ENCODE measurements at regions not wholly inside any gene's neighbourhood (a gene's known extent, or its start where the extent isn't known, plus 50 kb on each side); places are given as distances from the start of the nearest gene placed in this dataset.
"Not testable (repeated sequence)": the region's sequence is repeated elsewhere in the genome, so short reads cannot be mapped to it uniquely, and the experiment has no call there.

- no peak for DNase-seq (ENCODE audit: low spot score)
Measured at GRCh38 chr2:20499387-20499786, 52.5 kb downstream of the RHOB start.

GRCh38 chr2:20501974-20502373, 55.1 kb downstream of the RHOB start:
- no peak for DNase-seq (ENCODE audit: low spot score)

DNA sequence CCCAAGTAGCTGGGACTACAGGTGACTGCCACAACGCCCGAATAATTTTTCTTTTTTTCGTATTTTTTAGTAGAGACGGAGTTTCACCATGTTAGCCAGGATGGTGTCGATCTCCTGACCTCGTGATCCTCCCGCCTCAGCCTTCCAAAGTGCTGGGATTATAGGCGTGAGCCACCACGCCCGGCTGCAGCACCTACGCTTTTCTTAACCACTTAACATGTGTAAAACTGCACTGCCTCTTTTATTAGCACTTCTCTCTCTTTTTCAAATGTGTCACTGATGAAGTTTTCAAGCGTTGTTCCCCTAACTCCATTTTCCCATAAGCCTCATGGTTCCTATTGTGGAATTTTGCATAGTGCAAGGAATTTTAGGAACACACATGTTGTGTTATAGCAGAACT, 55.6 kb downstream of the RHOB start:
- not testable (repeated sequence) for DNase-seq (ENCODE audit: low spot score)

- DNase-seq (ENCODE audit: low spot score): no peak
Measured at GRCh38 chr2:20504174-20504573, 57.3 kb downstream of the RHOB start.

DNA sequence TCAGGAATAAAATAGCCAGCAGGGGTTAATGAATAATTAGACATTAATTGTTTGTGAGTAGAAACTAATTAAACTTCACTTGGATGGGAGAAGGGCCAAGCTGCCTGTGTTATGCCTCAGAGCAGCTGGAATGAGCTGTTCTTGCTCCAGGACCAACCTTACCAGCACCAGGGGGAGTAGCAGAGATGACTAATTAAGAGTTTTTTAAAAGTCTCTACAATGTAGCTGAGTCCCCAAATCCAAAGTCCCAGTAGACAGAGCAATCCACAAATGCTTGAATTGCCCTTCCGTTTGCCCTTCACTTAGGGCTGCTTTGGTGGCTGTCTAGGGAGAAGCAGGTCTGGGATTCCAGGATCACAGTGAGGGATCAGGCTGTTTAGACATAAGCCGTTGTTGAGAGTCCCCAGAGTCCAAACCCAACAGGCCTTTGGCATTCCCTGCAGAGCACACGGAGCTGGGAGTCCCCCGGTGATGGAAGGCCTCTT, 59.4 kb downstream of the RHOB start:
- DNase-seq (ENCODE audit: low spot score): no peak

DNA sequence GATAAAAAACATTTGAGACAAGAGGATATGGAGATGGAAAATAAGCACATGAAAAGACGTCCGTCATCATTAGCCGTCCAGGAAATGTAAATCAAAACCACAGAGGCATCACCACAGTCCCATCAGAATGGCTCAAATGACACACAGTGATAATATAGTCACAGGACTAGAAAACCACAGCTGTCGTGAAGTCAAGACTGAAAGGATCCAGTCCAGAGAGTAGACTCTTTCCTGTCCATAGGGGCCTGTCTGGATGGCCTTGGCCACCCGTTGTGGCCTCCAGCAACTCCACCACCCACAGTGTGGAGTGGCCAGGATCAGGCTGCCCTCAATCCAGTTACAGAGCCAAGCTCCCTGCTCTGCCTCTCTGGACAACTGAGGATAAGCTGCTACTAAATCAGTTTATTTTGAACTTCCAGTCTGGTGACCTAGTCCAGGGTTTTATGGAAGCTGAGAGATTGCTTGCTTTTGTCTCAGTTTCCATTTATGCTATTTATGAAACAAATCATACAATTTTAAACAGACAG, 60.4 kb downstream of the RHOB start:
- DNase-seq (ENCODE audit: low spot score): no peak

DNA sequence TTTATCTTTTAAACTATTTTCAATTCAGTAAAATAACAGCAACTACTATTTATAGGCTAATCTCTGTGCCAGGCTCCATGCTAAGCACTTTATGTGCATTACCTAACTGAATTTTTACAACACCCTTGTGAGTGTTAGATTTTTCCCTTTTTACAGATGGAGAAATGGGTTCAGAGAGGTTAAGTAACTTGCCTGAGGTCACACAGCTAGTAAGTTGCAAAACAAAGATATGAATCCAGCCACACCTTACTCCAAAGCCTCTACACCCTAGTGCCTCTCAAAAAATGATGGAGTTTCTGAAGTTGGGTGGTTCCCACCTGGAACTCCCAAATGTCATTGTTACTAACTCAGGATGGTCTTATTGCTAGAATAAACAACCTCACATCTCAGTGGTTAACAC, 60.8 kb downstream of the RHOB start:
- DNase-seq (ENCODE audit: low spot score): no peak

DNA sequence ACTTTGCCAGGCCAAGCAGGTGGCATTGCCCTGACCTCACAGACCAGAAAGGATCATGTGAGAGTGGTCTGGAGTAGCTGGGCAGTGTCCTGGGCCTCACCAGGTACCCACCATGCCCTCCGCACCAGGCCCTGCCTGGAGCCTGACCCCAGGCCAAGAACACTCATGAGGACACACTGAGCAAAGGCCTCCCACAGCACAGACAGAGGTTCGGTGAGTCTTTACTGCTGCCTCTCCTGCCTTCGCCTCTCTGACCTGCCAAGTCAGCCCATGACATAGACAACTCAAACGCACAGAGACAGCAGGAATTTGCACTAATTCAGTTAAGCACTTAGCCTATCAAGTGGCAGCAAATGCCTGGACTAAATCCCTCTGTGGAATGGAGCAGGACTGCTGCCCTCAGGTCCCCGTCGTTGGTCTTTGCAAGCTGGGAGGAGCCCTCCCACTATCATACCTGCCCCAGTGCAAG, 62.5 kb downstream of the RHOB start:
- DNase-seq (ENCODE audit: low spot score): no peak

DNA sequence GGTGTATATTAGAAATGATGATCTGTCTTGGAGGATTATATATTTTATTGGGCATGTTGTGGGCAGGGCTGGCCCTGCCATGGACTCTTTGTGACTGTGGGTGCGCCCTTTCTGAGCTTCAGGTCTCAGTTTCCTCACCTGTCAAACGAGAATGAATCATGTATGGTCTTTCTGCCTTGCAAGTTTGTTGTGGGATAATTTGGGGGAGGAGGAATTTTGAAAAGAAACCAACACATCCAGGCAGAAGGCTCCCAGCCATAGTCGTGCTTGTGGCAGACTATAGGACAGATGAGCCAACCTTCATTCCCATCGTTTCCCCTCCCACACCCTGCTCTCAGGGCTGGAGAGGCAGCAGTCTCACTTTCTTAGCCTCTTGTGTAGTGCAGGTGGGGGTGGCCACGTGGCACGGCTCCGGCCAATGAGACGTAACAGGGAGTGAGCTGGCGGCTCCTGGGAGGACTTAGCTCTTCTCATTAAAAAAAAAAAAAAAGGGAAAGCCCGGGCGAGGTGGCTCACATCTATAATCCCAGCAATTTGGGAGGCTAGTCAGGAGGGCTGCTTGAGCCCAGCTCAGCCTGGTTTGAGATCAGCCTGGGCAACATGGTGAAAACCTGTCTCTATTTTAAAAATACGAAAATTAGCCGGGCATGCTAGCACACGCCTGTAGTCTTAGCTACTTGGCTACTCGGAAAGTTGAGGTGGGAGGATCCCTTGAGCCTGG, 63.1 kb downstream of the RHOB start:
- DNase-seq (ENCODE audit: low spot score): no peak

GRCh38 chr2:20511130-20511529, 64.3 kb downstream of the RHOB start:
- no peak for DNase-seq (ENCODE audit: low spot score)

- no peak for DNase-seq (ENCODE audit: low spot score)
Measured at GRCh38 chr2:20512061-20512605, 65.3 kb downstream of the RHOB start.

DNA sequence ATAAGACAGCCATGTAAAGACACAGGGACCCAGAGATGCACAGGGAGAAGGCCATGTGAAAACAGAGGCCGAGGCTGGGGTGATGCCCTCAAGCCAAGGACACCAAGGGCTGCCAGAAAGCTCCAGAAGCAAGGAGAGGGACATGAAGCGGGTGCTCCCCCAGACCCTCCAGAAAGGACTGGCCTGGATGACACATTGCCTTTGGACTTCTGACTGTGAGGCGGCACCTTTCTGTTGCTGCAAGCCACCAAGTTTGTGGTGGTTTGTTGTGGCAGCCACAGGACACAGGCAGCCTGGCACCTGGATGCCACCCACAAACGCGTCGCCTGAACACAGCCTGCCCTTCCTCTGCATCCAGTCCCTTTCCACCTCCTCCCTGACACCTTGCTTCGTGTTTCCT, 67.1 kb downstream of the RHOB start:
- no peak for DNase-seq (ENCODE audit: low spot score)

DNA sequence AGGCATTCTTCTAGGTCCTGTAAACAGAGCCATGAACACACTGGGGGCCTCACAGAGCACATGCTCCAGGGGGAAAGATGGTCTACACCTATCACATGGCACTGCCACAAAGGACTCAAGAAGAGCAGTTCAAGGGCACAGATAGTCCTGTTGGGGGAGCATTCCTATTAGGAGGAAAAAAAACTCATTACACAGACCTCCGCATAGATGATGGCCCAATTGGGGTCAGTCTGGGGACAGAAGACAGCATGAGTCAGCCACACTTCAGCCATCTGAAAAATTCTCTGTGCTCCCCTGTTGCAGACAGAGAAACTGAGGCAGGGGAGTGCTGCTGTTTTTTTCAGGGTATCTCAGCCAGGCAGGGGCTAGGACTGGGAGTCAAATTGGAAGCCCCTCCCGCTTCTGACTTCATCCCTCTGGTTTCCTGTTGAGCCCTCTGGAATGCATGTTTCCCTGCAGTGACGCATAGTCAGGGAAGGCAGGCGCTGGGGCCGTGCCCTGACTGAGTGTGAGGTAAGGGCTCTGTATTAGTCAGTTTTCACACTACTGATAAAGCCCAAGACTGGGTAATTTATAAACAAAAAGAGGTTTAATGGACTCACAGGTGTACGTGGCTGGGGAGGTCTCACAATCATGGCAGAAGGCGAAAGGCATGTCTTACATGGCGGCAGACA, 67.9 kb downstream of the RHOB start:
- DNase-seq (ENCODE audit: low spot score): no peak

GRCh38 chr2:20515290-20516220, 68.7 kb downstream of the RHOB start:
- DNase-seq (ENCODE audit: low spot score): no peak

DNA sequence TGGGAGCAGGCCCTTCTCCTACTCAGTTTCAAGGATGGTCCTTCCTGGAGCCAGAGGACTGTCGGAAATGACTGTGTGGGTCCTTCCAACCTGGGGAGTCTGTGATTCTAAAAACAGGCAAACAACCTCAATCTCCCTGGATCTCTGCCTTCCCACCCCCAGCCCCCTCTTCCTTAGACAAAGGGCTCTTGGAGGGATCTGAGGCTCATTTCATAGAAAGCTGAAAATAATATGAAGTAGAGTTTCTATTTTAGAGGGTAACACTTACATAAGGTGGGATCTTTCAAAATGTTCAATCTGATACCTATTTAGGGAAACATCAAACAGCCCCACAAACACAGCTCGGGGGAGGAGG, 69.4 kb downstream of the RHOB start:
- no peak for DNase-seq (ENCODE audit: low spot score)

DNA sequence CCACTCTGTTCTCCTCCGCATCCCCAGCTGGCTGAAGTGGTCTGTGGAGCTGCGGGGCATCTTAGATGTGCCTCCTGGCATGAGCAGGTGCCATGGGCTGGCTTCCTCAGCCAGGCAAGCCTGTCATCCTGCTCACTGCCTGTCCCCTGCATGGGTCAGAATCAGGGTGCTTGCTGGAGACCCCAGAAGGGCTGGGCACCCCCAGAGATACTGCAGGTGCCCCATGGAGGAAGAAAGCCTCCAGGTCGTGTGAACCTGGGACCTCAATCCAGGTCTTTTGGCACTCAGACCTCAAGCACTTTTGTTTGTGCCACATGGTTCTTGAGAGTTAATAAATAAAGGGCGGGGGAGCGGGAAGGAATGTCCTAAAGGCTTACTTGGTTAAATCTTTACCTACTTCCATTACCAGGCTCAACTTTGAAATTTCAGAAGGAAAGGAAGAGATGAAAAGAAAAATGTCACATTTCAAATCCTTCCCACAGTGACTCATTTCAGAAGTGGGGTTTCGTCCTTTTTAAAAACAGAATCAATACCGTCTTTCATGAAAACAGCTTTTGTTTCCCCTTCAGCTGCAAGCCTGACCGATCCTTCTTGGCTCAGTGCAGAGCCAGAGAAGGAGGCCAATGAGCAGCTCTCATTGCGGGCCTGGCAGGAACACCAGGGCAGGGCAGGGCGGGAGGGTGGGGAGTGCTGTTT, 69.9 kb downstream of the RHOB start:
- DNase-seq (ENCODE audit: low spot score): peak; percentile 90

DNA sequence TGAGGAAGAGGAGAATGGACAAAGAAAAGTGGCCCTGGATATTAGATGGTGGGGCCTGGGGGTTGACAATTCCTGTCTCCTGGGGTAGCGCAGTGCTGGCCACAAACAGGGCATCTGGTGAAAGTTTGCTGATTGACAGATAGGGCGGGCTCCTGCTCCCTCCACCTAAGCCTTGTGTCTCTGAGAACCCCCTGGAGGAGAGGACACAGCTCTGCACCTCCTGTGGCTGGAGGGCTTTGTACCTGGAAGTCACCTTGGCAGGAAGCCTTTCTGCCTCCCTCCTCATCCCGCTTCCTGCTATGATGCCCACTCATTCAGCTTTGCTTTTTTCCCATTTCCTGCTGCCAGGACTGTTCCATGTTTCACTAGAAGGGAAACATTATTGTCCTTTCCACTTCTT, 72.4 kb downstream of the RHOB start:
- no peak for DNase-seq (ENCODE audit: low spot score)

GRCh38 chr2:20520128-20520527, 73.3 kb downstream of the RHOB start:
- no peak for DNase-seq (ENCODE audit: low spot score)

DNA sequence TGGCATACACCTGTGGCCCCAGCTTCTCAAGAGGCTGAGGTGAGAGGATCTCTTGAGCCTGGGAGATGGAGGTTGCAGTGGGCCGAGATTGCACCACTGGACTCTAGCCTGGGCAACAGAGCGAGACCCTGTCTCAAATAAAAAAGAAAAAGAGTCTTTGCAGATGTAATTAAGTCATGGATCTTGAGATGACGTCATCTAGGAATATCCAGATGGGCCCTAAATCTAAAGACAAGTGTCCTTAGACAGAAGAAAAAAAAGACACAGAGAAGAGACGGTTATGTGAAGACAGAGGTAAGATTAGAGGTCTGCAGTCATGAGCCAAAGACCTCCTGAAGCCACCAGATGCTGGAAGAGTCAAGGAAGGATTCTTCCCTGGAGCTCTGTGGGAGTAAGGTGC, 74.3 kb downstream of the RHOB start:
- DNase-seq (ENCODE audit: low spot score): no peak

GRCh38 chr2:20521682-20522189, 74.9 kb downstream of the RHOB start:
- no peak for DNase-seq (ENCODE audit: low spot score)

Measured in globus pallidus (tissue), 1 donor.